Endothelial cell of umbilical vein (primary cell): ENCODE measurements at regions not wholly inside any gene's neighbourhood (a gene's known extent, or its start where the extent isn't known, plus 50 kb on each side); places are given as distances from the start of the nearest gene placed in this dataset.

Experiments
- BruUV-seq: library from RNA; stranded (reverse); fragments of 400-500 nt; replicated peaks from 2 replicates; lab custom pipeline; 2021; lab: Mats Ljungman, UMichigan
- CTCF ChIA-PET: fragments of 300-600, 350-600 bp; sonication (Branson Sonifier 250); formaldehyde crosslinking; loops from one replicate; lab custom pipeline; 2021; ENCODE audit warnings: antibody characterized with exemption, inconsistent platforms; lab: Charles Lee
- POLR2A ChIA-PET: fragments of 300-600, 350-600 bp; sonication (Branson Sonifier 250); formaldehyde crosslinking; loops from one replicate; lab custom pipeline; 2021; ENCODE audit warnings: antibody characterized with exemption, inconsistent platforms; lab: Charles Lee
- DNase-seq: peaks from one replicate; pipeline ENCODE4 v3.0.0-alpha.2; 2011; ENCODE audit warnings: low read depth, low spot score
- FAIRE-seq: peaks from 2 replicates; lab custom pipeline; 2011; peaks lifted over from hg19 to GRCh38; lab: Jason Lieb, UNC
- H2AFZ ChIP-seq: 2 replicates; pipeline ENCODE4 v1.6.0; 2012; ENCODE audit warnings: low read depth, low read length, control low read depth, inconsistent platforms
- H3K27ac ChIP-seq: 2 replicates; pipeline ENCODE4 v1.5.1; 2011; ENCODE audit warnings: low read depth, mild to moderate bottlenecking, control low read depth, low read length, moderate library complexity; ENCODE audit not compliant: insufficient read depth
- H3K27me3 ChIP-seq, 2 experiments: 2 replicates each; pipeline versions ENCODE4 v1.6.0 to v1.6.1; 2011; ENCODE audit warnings: low read length in 2 of 2, mixed read lengths in 1 of 2; ENCODE audit not compliant: control insufficient read depth in 2 of 2, insufficient read depth in 2 of 2
- H3K36me3 ChIP-seq, 2 experiments: 2 replicates in 1 of 2; 3 replicates in 1 of 2; pipeline ENCODE4 v1.5.1; 2011; ENCODE audit warnings: low read length in 2 of 2, mild to moderate bottlenecking in 1 of 2, moderate library complexity in 1 of 2; ENCODE audit not compliant: control insufficient read depth in 2 of 2, insufficient read depth in 2 of 2; ENCODE audit errors: extremely low read depth in 1 of 2
- H3K4me1 ChIP-seq: 3 replicates; pipeline ENCODE4 v1.5.1; 2011; ENCODE audit warnings: mild to moderate bottlenecking, low read length; ENCODE audit not compliant: control insufficient read depth, insufficient read depth; ENCODE audit errors: extremely low read depth
- H3K4me2 ChIP-seq: 2 replicates; pipeline ENCODE4 v1.6.1; 2011; ENCODE audit warnings: low read length, control low read depth, mixed read lengths; ENCODE audit not compliant: insufficient read depth
- H3K4me3 ChIP-seq, 3 experiments: fragments of 200-600 bp in 1 of 3; sonication (generic), shearing (Covaris generic) in 1 of 3; replicated peaks in 1 of 3; 2 replicates each; pipeline ENCODE4 v1.5.1; 2011 to 2016; ENCODE audit warnings: control low read depth in 3 of 3, low read length in 3 of 3, mild to moderate bottlenecking in 2 of 3, inconsistent platforms in 1 of 3, low read depth in 1 of 3, moderate library complexity in 1 of 3; ENCODE audit not compliant: insufficient read depth in 1 of 3
- H3K79me2 ChIP-seq: 2 replicates; pipeline ENCODE4 v1.6.0; 2012; ENCODE audit warnings: low read length, inconsistent platforms; ENCODE audit not compliant: control insufficient read depth, insufficient read depth
- H3K9ac ChIP-seq: replicated peaks from 2 replicates; pipeline ENCODE3; 2011; ENCODE audit warnings: low read length, control low read depth; ENCODE audit not compliant: insufficient read depth; ENCODE audit errors: extremely low read depth
- H3K9me1 ChIP-seq: replicated peaks from 3 replicates; pipeline ENCODE4 v1.6.0; 2011; ENCODE audit warnings: mild to moderate bottlenecking, low read length; ENCODE audit not compliant: control insufficient read depth, insufficient read depth; ENCODE audit errors: extremely low read depth
- H3K9me3 ChIP-seq: replicated peaks from 2 replicates; pipeline ENCODE4 v1.5.1; 2012; ENCODE audit warnings: low read length, inconsistent platforms; ENCODE audit not compliant: control insufficient read depth, insufficient read depth
- H4K20me1 ChIP-seq: replicated peaks from 2 replicates; pipeline ENCODE3; 2011; ENCODE audit warnings: mild to moderate bottlenecking, low read length; ENCODE audit not compliant: control insufficient read depth, insufficient read depth; ENCODE audit errors: extremely low read depth
- EZH2 ChIP-seq: IDR thresholded peaks from 2 replicates; pipeline ENCODE4 v1.6.1; 2012; ENCODE audit warnings: borderline replicate concordance, low read depth, mild to moderate bottlenecking, moderate library complexity, low read length, inconsistent platforms; ENCODE audit not compliant: severe bottlenecking
- FOS ChIP-seq: IDR thresholded peaks from 2 replicates; pipeline ENCODE4 v1.6.1; 2011; ENCODE audit warnings: mild to moderate bottlenecking, low read length, moderate library complexity, borderline replicate concordance; ENCODE audit not compliant: insufficient read depth
- GATA2 ChIP-seq: IDR thresholded peaks from 2 replicates; pipeline ENCODE4 v1.7.0; 2011; ENCODE audit warnings: low read depth, mild to moderate bottlenecking, moderate library complexity, mixed read lengths, low read length; ENCODE audit not compliant: insufficient read length, insufficient read depth
- JUN ChIP-seq: IDR thresholded peaks from 2 replicates; pipeline ENCODE4 v1.6.1; 2011; ENCODE audit warnings: borderline replicate concordance, low read depth; ENCODE audit not compliant: insufficient read length, insufficient read depth
- MAX ChIP-seq: IDR thresholded peaks from 2 replicates; pipeline ENCODE4 v1.6.1; 2011; ENCODE audit not compliant: insufficient read depth, insufficient read length
- MYC ChIP-seq: IDR thresholded peaks from one replicate; pipeline ENCODE4 v1.6.1; 2011; ENCODE audit warnings: mild to moderate bottlenecking, low read depth, low read length
- POLR2A ChIP-seq: IDR thresholded peaks from 2 replicates; pipeline ENCODE4 v1.6.1; 2012; ENCODE audit warnings: low read depth, mild to moderate bottlenecking, control low read depth, low read length
- POLR2AphosphoS5 ChIP-seq: IDR thresholded peaks from 2 replicates; pipeline ENCODE4 v1.6.1; 2012; ENCODE audit warnings: low read depth, mild to moderate bottlenecking, control low read depth, low read length, moderate library complexity; ENCODE audit not compliant: insufficient read depth
- dilution Hi-C: fragments of 300-500 bp; cut with MboI; formaldehyde crosslinking; loops from one replicate; pipeline ENCODE4 v1.15.0; 2019; ENCODE audit warnings: low sequenced_read_pairs; ENCODE audit not compliant: extremely low pct_ligation_motif_present
- intact Hi-C: fragments of 100-400 bp; cut with micrococcal nuclease; formaldehyde crosslinking; loops from one replicate; pipeline ENCODE4 v1.10.0; 2022
- TF ChIP-seq, protein P1 (sequence below), 2 donors: IDR thresholded peaks; 1 replicate in 1 of 2; 2 replicates in 1 of 2; pipeline ENCODE4 v1.5.1; 2011; ENCODE audit warnings: low read length in 2 of 2, mild to moderate bottlenecking in 2 of 2, moderate library complexity in 2 of 2, control low read depth in 1 of 2, inconsistent platforms in 1 of 2, low read depth in 1 of 2; ENCODE audit not compliant: insufficient read depth in 1 of 2; ENCODE audit errors: extremely low read depth in 1 of 2

DNA sequence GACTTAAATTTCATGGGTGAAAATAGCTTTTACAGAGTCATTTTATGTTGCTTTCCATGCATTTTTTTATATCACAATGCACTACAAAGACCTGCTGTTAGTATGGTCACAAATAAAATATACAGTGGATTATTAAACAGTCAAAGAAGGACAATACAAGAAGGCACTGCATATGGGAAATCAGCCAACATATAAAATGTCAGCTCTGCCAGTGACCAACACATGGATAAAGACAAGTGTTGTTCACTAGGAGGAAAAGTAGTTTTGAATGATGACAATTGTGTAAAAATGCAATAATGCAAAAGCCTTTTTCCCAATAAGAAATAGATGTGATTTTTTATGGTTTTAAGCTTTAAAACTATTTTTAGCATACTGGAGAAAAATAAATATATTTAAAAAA, 425.3 kb upstream of the CBLB start:
- Histone ChIP-seq H3K79me2 (no peaks in the 10 kb centered on the region), H4K20me1 (no peaks in the 10 kb centered on the region), H3K36me3 (no peaks in the 10 kb centered on the region), H3K4me1 (no peaks in the 10 kb centered on the region), H3K9ac (no peak overlapping the region), H3K27ac (no peak overlapping the region), H2AFZ (no peak overlapping the region), H3K9me1 (no peaks in the 10 kb centered on the region), H3K27me3 (no peaks in the 10 kb centered on the region), H3K4me2 (no peak overlapping the region), H3K9me3 (no peaks in the 10 kb centered on the region), H3K4me3 (no peak overlapping the region)
- dilution Hi-C loops (no loop called here), intact Hi-C loops (no loop called here)
- FAIRE-seq (no peak), DNase-seq (no peak)
- BruUV-seq, result no TSS peak
- no peak for TF ChIP-seq POLR2AphosphoS5
- TF ChIP-seq MYC, result no peak
- TF ChIP-seq, protein P1, sequence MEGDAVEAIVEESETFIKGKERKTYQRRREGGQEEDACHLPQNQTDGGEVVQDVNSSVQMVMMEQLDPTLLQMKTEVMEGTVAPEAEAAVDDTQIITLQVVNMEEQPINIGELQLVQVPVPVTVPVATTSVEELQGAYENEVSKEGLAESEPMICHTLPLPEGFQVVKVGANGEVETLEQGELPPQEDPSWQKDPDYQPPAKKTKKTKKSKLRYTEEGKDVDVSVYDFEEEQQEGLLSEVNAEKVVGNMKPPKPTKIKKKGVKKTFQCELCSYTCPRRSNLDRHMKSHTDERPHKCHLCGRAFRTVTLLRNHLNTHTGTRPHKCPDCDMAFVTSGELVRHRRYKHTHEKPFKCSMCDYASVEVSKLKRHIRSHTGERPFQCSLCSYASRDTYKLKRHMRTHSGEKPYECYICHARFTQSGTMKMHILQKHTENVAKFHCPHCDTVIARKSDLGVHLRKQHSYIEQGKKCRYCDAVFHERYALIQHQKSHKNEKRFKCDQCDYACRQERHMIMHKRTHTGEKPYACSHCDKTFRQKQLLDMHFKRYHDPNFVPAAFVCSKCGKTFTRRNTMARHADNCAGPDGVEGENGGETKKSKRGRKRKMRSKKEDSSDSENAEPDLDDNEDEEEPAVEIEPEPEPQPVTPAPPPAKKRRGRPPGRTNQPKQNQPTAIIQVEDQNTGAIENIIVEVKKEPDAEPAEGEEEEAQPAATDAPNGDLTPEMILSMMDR (IDR thresholded peaks at IDR 0.05; ENCODE audit: extremely low read depth in 1 of 2, insufficient read depth in 1 of 2, low read depth in 1 of 2, low read length in 2 of 2), result no peak
- TF ChIP-seq FOS, result no peak
- no peak for TF ChIP-seq POLR2A
- no peak for TF ChIP-seq MAX
- TF ChIP-seq JUN, result no peak
- TF ChIP-seq EZH2, result no peak
- TF ChIP-seq GATA2, result no peak
- ChIA-PET CTCF (interaction anchor here (1.1 kb wide), 1 partner anchor 771 kb away, joined by 3 read pairs; no protein-coding TSS in a partner anchor), POLR2A (no interaction called here)
